CD14-positive monocyte (primary cell): ENCODE measurements at regions not wholly inside any gene's neighbourhood (a gene's known extent, or its start where the extent isn't known, plus 50 kb on each side); places are given as distances from the start of the nearest gene placed in this dataset.

Source experiments
- DNase-seq, 3 donors: peaks; one replicate each; pipeline ENCODE4 v3.0.0-alpha.2; 2011 to 2022
- H2AFZ ChIP-seq: 2 replicates; pipeline ENCODE4 v1.6.0; 2012; ENCODE audit warnings: mild to moderate bottlenecking, low read depth, low read length, inconsistent platforms; ENCODE audit not compliant: insufficient read depth, poor library complexity, severe bottlenecking
- H3K27ac ChIP-seq, 2 donors: 1 replicate in 1 of 2; 2 replicates in 1 of 2; pipeline ENCODE4 v1.5.1; 2012 to 2013; ENCODE audit warnings: low read length in 2 of 2, control low read depth in 1 of 2, inconsistent platforms in 1 of 2, low read depth in 1 of 2, mild to moderate bottlenecking in 1 of 2
- H3K27me3 ChIP-seq, 2 donors: one replicate each; pipeline versions ENCODE4 v1.6.0 to v1.6.1; 2011 to 2013; ENCODE audit warnings: low read length in 2 of 2; ENCODE audit not compliant: control insufficient read depth in 2 of 2, insufficient read depth in 2 of 2
- H3K36me3 ChIP-seq, 2 donors: replicated peaks in 1 of 2; 1 replicate in 1 of 2; 2 replicates in 1 of 2; pipeline versions ENCODE4 v1.5.1 to v1.6.1; 2012 to 2013; ENCODE audit warnings: low read length in 2 of 2, control low read depth in 1 of 2, inconsistent platforms in 1 of 2, mild to moderate bottlenecking in 1 of 2; ENCODE audit not compliant: insufficient read depth in 2 of 2, control insufficient read depth in 1 of 2
- H3K4me1 ChIP-seq, 2 donors: 1 replicate in 1 of 2; 2 replicates in 1 of 2; pipeline versions ENCODE4 v1.5.1 to v1.6.1; 2012 to 2013; ENCODE audit warnings: low read length in 2 of 2, control low read depth in 1 of 2, inconsistent platforms in 1 of 2, mild to moderate bottlenecking in 1 of 2, moderate library complexity in 1 of 2; ENCODE audit not compliant: insufficient read depth in 2 of 2, control insufficient read depth in 1 of 2
- H3K4me2 ChIP-seq: replicated peaks from 2 replicates; pipeline ENCODE3; 2012; ENCODE audit warnings: low read length, moderate library complexity, mild to moderate bottlenecking; ENCODE audit not compliant: poor library complexity, severe bottlenecking; ENCODE audit errors: extremely low read depth
- H3K4me3 ChIP-seq, 3 experiments: fragments of 200-600 bp in 1 of 3; sonication (generic) in 1 of 3; replicated peaks in 1 of 3; 1 replicate in 2 of 3; 2 replicates in 1 of 3; pipeline ENCODE4 v1.5.1; 2011 to 2013; ENCODE audit warnings: low read length in 3 of 3, mild to moderate bottlenecking in 3 of 3, control low read depth in 2 of 3, low read depth in 2 of 3, inconsistent platforms in 1 of 3, moderate library complexity in 1 of 3
- H3K79me2 ChIP-seq: 2 replicates; pipeline ENCODE4 v1.6.0; 2012; ENCODE audit warnings: mild to moderate bottlenecking, control low read depth, inconsistent platforms, low read length, moderate library complexity; ENCODE audit not compliant: insufficient read depth
- H3K9ac ChIP-seq: 2 replicates; pipeline ENCODE4 v1.6.0; 2017; ENCODE audit warnings: low read length, mild to moderate bottlenecking; ENCODE audit not compliant: insufficient read depth, poor library complexity, severe bottlenecking
- H3K9me3 ChIP-seq, 2 donors: replicated peaks in 1 of 2; 1 replicate in 1 of 2; 2 replicates in 1 of 2; pipeline versions ENCODE4 v1.5.1 to v1.6.1; 2012 to 2013; ENCODE audit warnings: low read length in 2 of 2, control low read depth in 1 of 2; ENCODE audit not compliant: control insufficient read depth in 1 of 2, insufficient read depth in 1 of 2
- H4K20me1 ChIP-seq: 2 replicates; pipeline ENCODE4 v1.6.0; 2012; ENCODE audit warnings: mild to moderate bottlenecking, low read length, control low read depth, moderate library complexity; ENCODE audit not compliant: insufficient read depth
- H3K27ac Mint-ChIP-seq, 7 donors: one replicate each; pipeline ENCODE4 v1.8.0; 2020; ENCODE audit warnings: mild to moderate bottlenecking in 7 of 7, mixed read lengths in 7 of 7, moderate library complexity in 6 of 7, inconsistent platforms in 2 of 7
- H3K27me3 Mint-ChIP-seq, 3 donors: one replicate each; pipeline ENCODE4 v1.8.0; 2021 to 2022; ENCODE audit warnings: low read depth in 3 of 3, mild to moderate bottlenecking in 3 of 3, mixed read lengths in 3 of 3, moderate library complexity in 3 of 3, inconsistent platforms in 1 of 3
- H3K36me3 Mint-ChIP-seq, 2 donors: one replicate each; pipeline ENCODE4 v1.8.0; 2020; ENCODE audit warnings: mixed read lengths in 2 of 2, inconsistent platforms in 1 of 2, mild to moderate bottlenecking in 1 of 2
- H3K4me1 Mint-ChIP-seq: one replicate; pipeline ENCODE4 v1.8.0; 2020; ENCODE audit warnings: mild to moderate bottlenecking, mixed read lengths
- H3K4me3 Mint-ChIP-seq, 2 donors: one replicate each; pipeline ENCODE4 v1.8.0; 2020; ENCODE audit warnings: mild to moderate bottlenecking in 2 of 2, mixed read lengths in 2 of 2, moderate library complexity in 1 of 2
- H3K9me3 Mint-ChIP-seq, 7 donors: one replicate each; pipeline ENCODE4 v1.8.0; 2020 to 2022; ENCODE audit warnings: mixed read lengths in 7 of 7, mild to moderate bottlenecking in 6 of 7, moderate library complexity in 6 of 7, inconsistent platforms in 2 of 7
- WGBS: methylation state at CpG from one replicate; pipeline ENCODE4 v1.1.5; 2013; ENCODE audit warnings: missing lambda C conversion rate; ENCODE audit not compliant: insufficient coverage; 5-methylcytosine and 5-hydroxymethylcytosine counted together
- intact Hi-C, 2 donors: fragments of 100-400 bp; cut with micrococcal nuclease; formaldehyde crosslinking; loops; one replicate each; pipeline versions ENCODE4 v1.15.0 to v1.15.1; 2023
- TF ChIP-seq, protein P1 (sequence below): fragments of 200-600 bp; IDR thresholded peaks from one replicate; pipeline ENCODE4 v1.8.0; 2022; ENCODE audit warnings: antibody characterized with exemption, mild to moderate bottlenecking

DNA sequence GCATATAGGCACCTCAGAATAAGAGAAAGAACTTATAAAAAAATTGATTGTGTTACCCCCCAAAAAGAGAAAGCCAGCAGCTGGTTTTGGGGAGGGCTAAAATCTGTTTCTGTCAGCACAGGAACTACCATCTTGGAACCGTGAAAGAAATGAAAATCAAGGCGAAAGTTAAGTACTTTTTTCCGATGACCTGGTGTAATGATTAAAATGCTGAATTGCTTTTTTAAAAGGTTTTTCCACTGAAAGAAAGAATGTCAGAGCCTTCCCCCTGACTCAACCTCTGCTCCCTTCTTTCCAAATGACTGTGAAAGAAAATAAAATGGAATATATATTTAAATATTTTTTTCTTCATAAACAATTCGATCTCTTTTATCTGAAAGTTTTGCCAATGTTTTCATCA, 570.5 kb upstream of the CFAP20DC start:
- peaks cover 0 to 3% (median 0%) of the 10 kb centered on the region in 3 donors for H3K27me3 Mint-ChIP-seq
- H3K9me3 Mint-ChIP-seq = peaks cover 0 to 8% (median 6%) of the 10 kb centered on the region in 7 donors
- WGBS = 100% methylated on average over 2 of the region's 4 CpGs
- H3K4me1 Mint-ChIP-seq = no peaks in the 10 kb centered on the region
- H3K27ac Mint-ChIP-seq = no peak overlapping the region
- Histone ChIP-seq H3K4me2 (no peak overlapping the region), H3K36me3 (no peaks in the 10 kb centered on the region), H3K9ac (no peak overlapping the region), H3K27me3 (no peaks in the 10 kb centered on the region), H4K20me1 (no peaks in the 10 kb centered on the region), H3K4me3 (no peak overlapping the region), H3K27ac (no peak overlapping the region), H3K79me2 (no peaks in the 10 kb centered on the region), H3K4me1 (no peaks in the 10 kb centered on the region), H2AFZ (no peak overlapping the region), H3K9me3 (no peaks in the 10 kb centered on the region)
- intact Hi-C loops = no loop called here
- no peak for DNase-seq
- no peak overlapping the region for H3K4me3 Mint-ChIP-seq
- TF ChIP-seq, protein P1, sequence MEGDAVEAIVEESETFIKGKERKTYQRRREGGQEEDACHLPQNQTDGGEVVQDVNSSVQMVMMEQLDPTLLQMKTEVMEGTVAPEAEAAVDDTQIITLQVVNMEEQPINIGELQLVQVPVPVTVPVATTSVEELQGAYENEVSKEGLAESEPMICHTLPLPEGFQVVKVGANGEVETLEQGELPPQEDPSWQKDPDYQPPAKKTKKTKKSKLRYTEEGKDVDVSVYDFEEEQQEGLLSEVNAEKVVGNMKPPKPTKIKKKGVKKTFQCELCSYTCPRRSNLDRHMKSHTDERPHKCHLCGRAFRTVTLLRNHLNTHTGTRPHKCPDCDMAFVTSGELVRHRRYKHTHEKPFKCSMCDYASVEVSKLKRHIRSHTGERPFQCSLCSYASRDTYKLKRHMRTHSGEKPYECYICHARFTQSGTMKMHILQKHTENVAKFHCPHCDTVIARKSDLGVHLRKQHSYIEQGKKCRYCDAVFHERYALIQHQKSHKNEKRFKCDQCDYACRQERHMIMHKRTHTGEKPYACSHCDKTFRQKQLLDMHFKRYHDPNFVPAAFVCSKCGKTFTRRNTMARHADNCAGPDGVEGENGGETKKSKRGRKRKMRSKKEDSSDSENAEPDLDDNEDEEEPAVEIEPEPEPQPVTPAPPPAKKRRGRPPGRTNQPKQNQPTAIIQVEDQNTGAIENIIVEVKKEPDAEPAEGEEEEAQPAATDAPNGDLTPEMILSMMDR = no peak
- H3K36me3 Mint-ChIP-seq = no peaks in the 10 kb centered on the region

DNA sequence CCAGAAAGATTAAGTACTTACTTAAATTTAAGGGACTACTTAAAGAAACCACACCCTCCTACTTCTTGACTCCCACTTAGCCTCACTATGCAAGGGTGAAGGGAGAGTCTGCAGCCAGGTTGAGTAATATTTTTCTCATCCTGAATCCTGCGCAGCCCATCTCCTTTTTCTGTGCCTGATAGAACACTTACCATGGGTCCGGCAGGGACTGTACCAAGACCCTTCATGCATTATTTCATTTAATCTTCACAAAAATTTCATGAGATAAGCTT, 562.6 kb upstream of the CFAP20DC start:
- Histone ChIP-seq H3K9me3 (peaks cover 0 to 9% of the 10 kb centered on the region in 2 donors), H3K4me3 (no peak overlapping the region), H3K79me2 (no peaks in the 10 kb centered on the region), H3K27ac (no peak overlapping the region), H2AFZ (no peak overlapping the region), H3K36me3 (no peaks in the 10 kb centered on the region), H3K9ac (no peak overlapping the region), H3K27me3 (no peaks in the 10 kb centered on the region), H3K4me1 (no peaks in the 10 kb centered on the region), H3K4me2 (no peak overlapping the region), H4K20me1 (no peaks in the 10 kb centered on the region)
- peaks cover 0 to 13% (median 8%) of the 10 kb centered on the region in 7 donors for H3K9me3 Mint-ChIP-seq
- DNase-seq = no peak
- TF ChIP-seq, protein P1 = no peak
- no peaks in the 10 kb centered on the region for H3K4me1 Mint-ChIP-seq
- H3K4me3 Mint-ChIP-seq = no peak overlapping the region
- peaks cover 0 to 1% (median 0%) of the 10 kb centered on the region in 3 donors for H3K27me3 Mint-ChIP-seq
- no peaks in the 10 kb centered on the region for H3K36me3 Mint-ChIP-seq
- intact Hi-C loops = no loop called here
- no peak overlapping the region for H3K27ac Mint-ChIP-seq
- WGBS = no CpG with 5 or more reads among the region's 2 CpGs
